ENCODE measurements at regions not wholly inside any gene's neighbourhood (a gene's known extent, or its start where the extent isn't known, plus 50 kb on each side); places are given as distances from the start of the nearest gene placed in this dataset.
A peak's percentile ranks its signal among the peaks of the same experiment; 100 is the strongest.

DNA sequence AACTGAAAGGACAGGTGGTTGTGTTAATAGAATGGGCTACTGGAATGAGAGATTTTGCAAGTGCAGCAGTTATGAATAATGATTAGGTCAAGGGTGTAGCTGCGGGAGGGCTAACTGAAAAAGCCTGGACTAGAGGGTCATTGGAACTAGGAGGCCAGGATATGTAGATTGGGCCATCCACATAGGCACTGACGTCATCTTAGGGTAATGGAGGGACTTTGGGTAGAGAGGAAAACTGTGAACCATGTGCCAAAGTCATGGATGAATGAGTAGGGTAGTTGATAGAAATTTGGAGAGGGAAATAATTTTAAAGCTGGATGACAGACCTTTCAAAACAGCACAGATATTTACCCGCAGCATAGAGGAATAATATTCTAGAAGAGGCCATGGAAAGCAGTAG lies 123.6 kb upstream of the SLITRK2 start:
- H3K27me3 ChIP-seq, result no peaks in the 10 kb centered on the region
- H3K4me3 ChIP-seq, result no peak overlapping the region
- TF ChIP-seq, protein P1, sequence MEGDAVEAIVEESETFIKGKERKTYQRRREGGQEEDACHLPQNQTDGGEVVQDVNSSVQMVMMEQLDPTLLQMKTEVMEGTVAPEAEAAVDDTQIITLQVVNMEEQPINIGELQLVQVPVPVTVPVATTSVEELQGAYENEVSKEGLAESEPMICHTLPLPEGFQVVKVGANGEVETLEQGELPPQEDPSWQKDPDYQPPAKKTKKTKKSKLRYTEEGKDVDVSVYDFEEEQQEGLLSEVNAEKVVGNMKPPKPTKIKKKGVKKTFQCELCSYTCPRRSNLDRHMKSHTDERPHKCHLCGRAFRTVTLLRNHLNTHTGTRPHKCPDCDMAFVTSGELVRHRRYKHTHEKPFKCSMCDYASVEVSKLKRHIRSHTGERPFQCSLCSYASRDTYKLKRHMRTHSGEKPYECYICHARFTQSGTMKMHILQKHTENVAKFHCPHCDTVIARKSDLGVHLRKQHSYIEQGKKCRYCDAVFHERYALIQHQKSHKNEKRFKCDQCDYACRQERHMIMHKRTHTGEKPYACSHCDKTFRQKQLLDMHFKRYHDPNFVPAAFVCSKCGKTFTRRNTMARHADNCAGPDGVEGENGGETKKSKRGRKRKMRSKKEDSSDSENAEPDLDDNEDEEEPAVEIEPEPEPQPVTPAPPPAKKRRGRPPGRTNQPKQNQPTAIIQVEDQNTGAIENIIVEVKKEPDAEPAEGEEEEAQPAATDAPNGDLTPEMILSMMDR (IDR thresholded peaks at IDR 0.05), result no peak
- TF ChIP-seq EP300 (IDR thresholded peaks at IDR 0.05) (no peak), POLR2A (IDR thresholded peaks at IDR 0.05) (no peak)
- DNase-seq (ENCODE audit: low spot score in 2 of 2), result no peak
- no peaks in the 10 kb centered on the region for H3K9me3 ChIP-seq
- H3K36me3 ChIP-seq, result no peaks in the 10 kb centered on the region
- WGBS, 2 donors, result 64 to 88% methylated on average over 3 of the region's 3 CpGs
- no peak overlapping the region for H3K27ac ChIP-seq
- H3K4me1 ChIP-seq, result no peaks in the 10 kb centered on the region

DNA sequence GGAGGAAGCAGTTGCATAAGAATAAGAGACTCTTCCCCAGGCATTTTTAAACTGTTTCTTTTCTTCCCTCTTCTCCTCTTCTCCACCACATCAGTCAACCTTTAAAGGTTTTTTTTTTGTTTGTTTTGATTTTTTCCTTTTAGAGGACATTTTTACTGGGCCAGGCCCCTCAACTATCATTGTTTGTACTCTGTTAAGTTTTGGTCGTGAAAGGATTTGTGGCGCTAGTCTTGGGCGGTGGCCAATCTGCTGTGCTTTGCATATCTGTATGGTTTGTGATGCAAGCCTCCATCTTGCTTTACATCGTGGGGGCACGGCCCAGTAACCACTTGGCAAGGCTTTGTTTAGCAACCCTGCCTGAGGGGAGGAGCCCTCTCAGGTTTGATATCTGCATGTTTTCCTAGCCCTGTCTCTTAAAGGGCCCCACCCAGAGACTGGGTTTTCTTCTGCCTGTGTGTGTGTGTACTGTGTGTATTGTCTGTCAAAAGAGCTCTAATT lies 101.9 kb upstream of the SLITRK2 start:
- Histone ChIP-seq H3K36me3 (no peaks in the 10 kb centered on the region), H3K9me3 (no peaks in the 10 kb centered on the region), H3K4me3 (no peak overlapping the region), H3K4me1 (no peaks in the 10 kb centered on the region), H3K27me3 (no peaks in the 10 kb centered on the region), H3K27ac (no peak overlapping the region)
- DNase-seq (ENCODE audit: low spot score in 2 of 2), result no peak
- 53 to 54% methylated on average over 5 of the region's 5 CpGs for WGBS, 2 donors
- TF ChIP-seq, protein P1 (IDR thresholded peaks at IDR 0.05), result no peak
- TF ChIP-seq EP300 (IDR thresholded peaks at IDR 0.05) (no peak), POLR2A (IDR thresholded peaks at IDR 0.05) (no peak)

DNA sequence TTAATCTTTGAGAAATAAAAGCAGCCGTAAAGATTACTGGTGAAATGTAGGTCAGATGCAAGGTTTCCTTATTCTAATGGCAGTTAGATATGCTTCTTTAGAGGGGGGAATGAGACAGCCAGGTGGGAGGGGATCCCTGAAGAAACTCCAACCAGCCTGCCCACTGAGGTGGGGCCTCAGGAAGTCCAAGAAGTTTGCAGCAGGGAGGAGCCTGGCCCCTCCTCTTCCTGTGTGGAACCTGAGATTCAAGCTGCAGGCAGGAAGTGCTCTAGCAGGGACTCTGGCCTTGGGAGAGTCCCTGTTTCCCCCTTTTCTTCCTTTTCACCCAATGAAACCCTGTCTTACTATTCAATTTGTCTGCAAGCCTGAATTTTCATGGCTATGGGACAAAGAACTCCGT lies 101.4 kb upstream of the SLITRK2 start:
- no peak overlapping the region for H3K27ac ChIP-seq
- no peaks in the 10 kb centered on the region for H3K36me3 ChIP-seq
- WGBS, 2 donors, result 66 to 77% methylated on average over 2 of the region's 2 CpGs
- H3K27me3 ChIP-seq, result no peaks in the 10 kb centered on the region
- TF ChIP-seq EP300 (IDR thresholded peaks at IDR 0.05) (no peak), POLR2A (IDR thresholded peaks at IDR 0.05) (no peak)
- TF ChIP-seq, protein P1 (IDR thresholded peaks at IDR 0.05), result no peak
- H3K9me3 ChIP-seq, result no peaks in the 10 kb centered on the region
- no peak overlapping the region for H3K4me3 ChIP-seq
- DNase-seq (ENCODE audit: low spot score in 2 of 2), result no peak
- H3K4me1 ChIP-seq, result no peaks in the 10 kb centered on the region

DNA sequence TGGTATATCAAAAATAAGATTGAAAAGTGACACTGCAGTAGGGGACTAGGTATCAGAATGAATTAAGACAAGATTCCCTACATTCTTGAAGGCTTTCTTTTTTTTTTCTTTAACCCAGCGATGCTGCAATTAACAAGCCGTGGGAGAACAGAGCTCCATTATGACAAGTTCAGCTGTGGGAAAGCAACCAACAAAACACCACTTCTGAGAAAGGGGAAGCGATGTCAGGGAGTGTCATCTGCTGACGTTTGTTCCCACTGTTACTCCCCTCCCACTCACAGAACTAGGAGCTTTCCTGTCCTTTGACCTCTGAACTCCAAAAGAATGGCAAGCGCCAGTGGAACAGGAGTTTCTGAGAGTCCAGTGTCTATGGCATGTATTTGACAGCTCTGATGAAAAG lies 90.2 kb upstream of the SLITRK2 start:
- Histone ChIP-seq H3K4me1 (no peaks in the 10 kb centered on the region), H3K27me3 (no peaks in the 10 kb centered on the region), H3K36me3 (no peaks in the 10 kb centered on the region), H3K27ac (peak overlapping the region in 2 of 4 donors; percentile 47 to 53), H3K9me3 (no peaks in the 10 kb centered on the region), H3K4me3 (no peak overlapping the region)
- WGBS, 2 donors, result 29 to 34% methylated on average over 5 of the region's 5 CpGs
- TF ChIP-seq EP300 (IDR thresholded peaks at IDR 0.05) (peak in 1 of 2 donors; percentile 15), POLR2A (IDR thresholded peaks at IDR 0.05) (no peak)
- no peak for DNase-seq (ENCODE audit: low spot score in 2 of 2)

DNA sequence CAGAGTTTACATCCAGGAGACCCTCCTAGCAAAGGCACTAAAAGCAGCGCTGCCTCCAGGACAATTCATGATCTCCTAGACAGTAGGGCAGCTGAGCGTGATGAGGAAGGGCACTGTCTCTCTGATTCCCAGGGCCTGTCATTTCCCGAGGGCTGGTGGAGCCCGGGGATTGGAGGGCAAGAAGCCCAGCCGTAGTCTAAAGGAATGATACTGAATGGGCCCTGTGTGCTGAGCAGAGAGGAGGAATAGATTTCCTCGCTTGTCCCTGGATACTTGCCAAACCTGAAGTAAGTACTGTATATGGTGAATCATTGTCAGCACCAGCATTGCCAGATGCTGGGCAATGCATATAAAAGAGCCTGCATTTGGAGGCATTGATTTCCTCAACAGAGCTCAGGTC lies 88.0 kb upstream of the SLITRK2 start:
- Histone ChIP-seq H3K27ac (no peak overlapping the region), H3K4me3 (no peak overlapping the region), H3K9me3 (no peaks in the 10 kb centered on the region), H3K36me3 (no peaks in the 10 kb centered on the region), H3K4me1 (no peaks in the 10 kb centered on the region), H3K27me3 (no peaks in the 10 kb centered on the region)
- no peak for DNase-seq (ENCODE audit: low spot score in 2 of 2)
- 29 to 49% methylated on average over 2 to 6 of the region's 6 CpGs for WGBS, 2 donors
- TF ChIP-seq POLR2A (IDR thresholded peaks at IDR 0.05), result no peak
- TF ChIP-seq, protein P1 (IDR thresholded peaks at IDR 0.05), result no peak
- TF ChIP-seq EP300 (IDR thresholded peaks at IDR 0.05), result no peak

DNA sequence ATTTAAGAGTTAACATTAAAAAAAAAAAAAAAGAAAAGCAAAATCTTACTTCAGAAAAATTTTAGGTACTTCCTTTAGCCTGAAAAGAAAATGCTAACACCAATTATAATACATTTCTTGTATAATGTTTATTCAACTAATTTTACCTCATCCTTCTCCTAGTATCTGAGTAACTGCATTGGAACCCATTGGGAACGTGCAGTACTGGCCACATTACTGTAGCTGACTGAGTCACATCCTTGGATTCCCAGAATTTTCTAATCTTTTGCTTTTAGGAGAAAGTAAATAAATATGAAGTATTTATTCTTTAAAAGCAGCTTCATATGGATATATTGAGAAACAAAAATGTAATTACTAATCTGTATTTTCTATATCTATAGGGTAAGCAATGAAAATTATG lies 82.6 kb upstream of the SLITRK2 start:
- WGBS, 2 donors, result 39 to 53% methylated on average over 1 of the region's 1 CpG
- H3K27ac ChIP-seq, result no peak overlapping the region
- no peaks in the 10 kb centered on the region for H3K4me1 ChIP-seq
- TF ChIP-seq, protein P1 (IDR thresholded peaks at IDR 0.05), result no peak
- TF ChIP-seq EP300 (IDR thresholded peaks at IDR 0.05) (no peak), POLR2A (IDR thresholded peaks at IDR 0.05) (no peak)
- DNase-seq (ENCODE audit: low spot score in 2 of 2), result no peak
- H3K36me3 ChIP-seq, result no peaks in the 10 kb centered on the region
- H3K4me3 ChIP-seq, result no peak overlapping the region
- H3K27me3 ChIP-seq, result no peaks in the 10 kb centered on the region
- no peaks in the 10 kb centered on the region for H3K9me3 ChIP-seq

Measured in tibial nerve (tissue), 4 donors.